HCT116 (cell line): ENCODE measurements at regions not wholly inside any gene's neighbourhood (a gene's known extent, or its start where the extent isn't known, plus 50 kb on each side); places are given as distances from the start of the nearest gene placed in this dataset.

Source experiments
- ATAC-seq: fragments of 200-7000 bp; cut with Tn5 transposase; 2 replicates; pipeline ENCODE4 v1.9.1; 2020; ENCODE audit warnings: mild to moderate bottlenecking, moderate library complexity
- BruUV-seq: library from RNA; stranded (reverse); fragments of 400-500 nt; replicated peaks from 2 replicates; lab custom pipeline; 2021; lab: Mats Ljungman, UMichigan
- CTCF ChIA-PET: fragments of 300-600 bp; sonication (Branson Sonifier 250); formaldehyde crosslinking; loops from one replicate; lab custom pipeline; 2021; ENCODE audit warnings: antibody characterized with exemption; lab: Charles Lee
- POLR2A ChIA-PET: fragments of 300-600, 350-600 bp; sonication (Branson Sonifier 250); formaldehyde crosslinking; loops from one replicate; lab custom pipeline; 2021; ENCODE audit warnings: antibody characterized with exemption; lab: Charles Lee
- RAD21 ChIA-PET, 2 experiments: fragments of 300-600 bp; sonication (Branson Sonifier 250); formaldehyde crosslinking; loops; one replicate each; lab custom pipeline; 2023; ENCODE audit warnings: low total read pairs in 2 of 2; ENCODE audit not compliant: uncharacterized antibody in 2 of 2, unreplicated experiment in 2 of 2, low non-redundant PET in 1 of 2; lab: Charles Lee
- DNase-seq: peaks from one replicate; pipeline ENCODE4 v3.0.0-alpha.2; 2010; ENCODE audit warnings: low read depth, low spot score
- H2AFZ ChIP-seq: fragments of 200-600 bp; shearing (Covaris generic), sonication (generic); 2 replicates; pipeline ENCODE4 v1.6.1; 2017; ENCODE audit warnings: low read depth, mixed run types, mixed read lengths, antibody characterized with exemption, low read length; ENCODE audit not compliant: poor library complexity, severe bottlenecking
- H3K27ac ChIP-seq: 2 replicates; pipeline ENCODE4 v1.5.1; 2012; ENCODE audit warnings: low read depth, low read length
- H3K27me3 ChIP-seq: fragments of 200-600 bp; sonication (generic); 2 replicates; pipeline ENCODE4 v1.6.1; 2016; ENCODE audit warnings: mixed run types, low read length, mixed read lengths; ENCODE audit not compliant: insufficient read depth
- H3K36me3 ChIP-seq, 2 experiments: fragments of 200-500 bp in 1 of 2; fragments of 200-600 bp in 1 of 2; sonication (Bioruptor generic) in 1 of 2; sonication (generic) in 1 of 2; 2 replicates each; pipeline versions ENCODE4 v1.5.1 to v1.6.1; 2014 to 2016; ENCODE audit warnings: low read length in 2 of 2, inconsistent platforms in 1 of 2, mixed read lengths in 1 of 2, mixed run types in 1 of 2; ENCODE audit not compliant: insufficient read depth in 2 of 2, control insufficient read depth in 1 of 2
- H3K4me1 ChIP-seq, 2 experiments: fragments of 200-600 bp in 1 of 2; sonication (generic) in 1 of 2; 2 replicates each; pipeline versions ENCODE4 v1.5.1 to v1.6.1; 2012 to 2017; ENCODE audit warnings: low read length in 2 of 2, inconsistent platforms in 1 of 2, mild to moderate bottlenecking in 1 of 2, mixed read lengths in 1 of 2, mixed run types in 1 of 2, moderate library complexity in 1 of 2; ENCODE audit not compliant: insufficient read depth in 2 of 2, control insufficient read depth in 1 of 2
- H3K4me2 ChIP-seq: fragments of 200-600 bp; sonication (generic); 2 replicates; pipeline ENCODE4 v1.6.1; 2017; ENCODE audit warnings: mixed run types, low read length, mixed read lengths
- H3K4me3 ChIP-seq, 2 experiments: fragments of 200-600 bp in 1 of 2; sonication (generic) in 1 of 2; replicated peaks in 1 of 2; 2 replicates each; pipeline ENCODE4 v1.5.1; 2011 to 2016; ENCODE audit warnings: low read length in 2 of 2, control low read depth in 1 of 2, low read depth in 1 of 2, mild to moderate bottlenecking in 1 of 2, mixed read lengths in 1 of 2, mixed run types in 1 of 2
- H3K79me2 ChIP-seq: fragments of 200-600 bp; sonication (generic); 2 replicates; pipeline ENCODE4 v1.6.1; 2017; ENCODE audit warnings: mild to moderate bottlenecking, mixed run types, low read length, moderate library complexity, mixed read lengths; ENCODE audit not compliant: insufficient read depth
- H3K9ac ChIP-seq: fragments of 200-600 bp; sonication (generic); 2 replicates; pipeline ENCODE4 v1.6.1; 2016; ENCODE audit warnings: low read length, mixed read lengths
- H3K9me2 ChIP-seq: fragments of 200-600 bp; sonication (generic), shearing (Covaris generic); 2 replicates; pipeline ENCODE4 v1.6.1; 2017; ENCODE audit warnings: mixed run types, mild to moderate bottlenecking, moderate library complexity; ENCODE audit not compliant: insufficient read depth
- H3K9me3 ChIP-seq, 2 experiments: fragments of 200-500 bp in 1 of 2; fragments of 200-600 bp in 1 of 2; sonication (Bioruptor generic) in 1 of 2; sonication (generic) in 1 of 2; 2 replicates each; pipeline ENCODE4 v1.6.1; 2014 to 2017; ENCODE audit warnings: low read length in 2 of 2, mixed read lengths in 2 of 2, inconsistent platforms in 1 of 2, low read depth in 1 of 2, mild to moderate bottlenecking in 1 of 2, mixed run types in 1 of 2, moderate library complexity in 1 of 2; ENCODE audit not compliant: control insufficient read depth in 1 of 2, insufficient read depth in 1 of 2
- H4K20me1 ChIP-seq: fragments of 200-600 bp; sonication (generic), shearing (Covaris generic); 2 replicates; pipeline ENCODE4 v1.6.1; 2017; ENCODE audit warnings: mixed run types, mild to moderate bottlenecking, moderate library complexity; ENCODE audit not compliant: insufficient read depth
- CBX3 ChIP-seq: IDR thresholded peaks from 2 replicates; pipeline ENCODE4 v1.6.1; 2012; ENCODE audit warnings: low read depth
- EGR1 ChIP-seq: IDR thresholded peaks from 2 replicates; pipeline ENCODE4 v1.6.1; 2012; ENCODE audit warnings: low read depth
- ELF1 ChIP-seq: IDR thresholded peaks from 2 replicates; pipeline ENCODE4 v1.6.1; 2012; ENCODE audit warnings: low read depth, borderline replicate concordance
- FOSL1 ChIP-seq: IDR thresholded peaks from 2 replicates; pipeline ENCODE4 v1.6.1; 2012; ENCODE audit warnings: low read depth
- JUND ChIP-seq: IDR thresholded peaks from 2 replicates; pipeline ENCODE4 v1.6.1; 2012
- RAD21 ChIP-seq: IDR thresholded peaks from 2 replicates; pipeline ENCODE4 v1.6.1; 2012; ENCODE audit warnings: low read depth, mild to moderate bottlenecking
- SIN3A ChIP-seq: IDR thresholded peaks from 2 replicates; pipeline ENCODE4 v1.6.1; 2012; ENCODE audit warnings: low read depth
- SP1 ChIP-seq: IDR thresholded peaks from 2 replicates; pipeline ENCODE4 v1.6.1; 2012; ENCODE audit warnings: low read depth
- SRF ChIP-seq: IDR thresholded peaks from 2 replicates; pipeline ENCODE4 v1.6.1; 2012; ENCODE audit warnings: low read depth
- YY1 ChIP-seq: IDR thresholded peaks from 2 replicates; pipeline ENCODE4 v1.6.1; 2011; ENCODE audit warnings: low read length, low read depth, moderate library complexity, mild to moderate bottlenecking; ENCODE audit not compliant: insufficient replicate concordance; ENCODE audit errors: extremely low read depth
- ZBTB33 ChIP-seq: IDR thresholded peaks from 2 replicates; pipeline ENCODE4 v1.6.1; 2011; ENCODE audit warnings: mild to moderate bottlenecking, low read length, moderate library complexity; ENCODE audit not compliant: insufficient replicate concordance; ENCODE audit errors: extremely low read depth
- ZFX ChIP-seq: fragments of 450-650 bp; IDR thresholded peaks from 2 replicates; pipeline ENCODE4 v1.6.1; 2017
- intact Hi-C: fragments of 100-400 bp; cut with micrococcal nuclease; formaldehyde crosslinking; loops from 2 replicates; pipeline ENCODE4 v1.10.0; 2022

- H3K27ac ChIP-seq, result no peak overlapping the region
- peaks cover 22% of the 10 kb centered on the region; the same call in 1 of the 2 replicates for H3K27me3 ChIP-seq
- no peak overlapping the region for H2AFZ ChIP-seq
- ATAC-seq (no peak), DNase-seq (no peak)
- no peak overlapping the region for H3K4me2 ChIP-seq
- H3K79me2 ChIP-seq, result no peaks in the 10 kb centered on the region
- no peaks in the 10 kb centered on the region for H3K4me1 ChIP-seq
- no peaks in the 10 kb centered on the region for H4K20me1 ChIP-seq
- no peaks in the 10 kb centered on the region for H3K36me3 ChIP-seq
- no peak overlapping the region for H3K9ac ChIP-seq
- no peaks in the 10 kb centered on the region for H3K9me2 ChIP-seq
- BruUV-seq, result no TSS peak
- H3K4me3 ChIP-seq, result no peak overlapping the region
- no peaks in the 10 kb centered on the region for H3K9me3 ChIP-seq
- ChIA-PET CTCF (no interaction called here), POLR2A (no interaction called here), RAD21 (no interaction called here)
- intact Hi-C loops, result no loop called here
- TF ChIP-seq SRF, result no peak
- TF ChIP-seq EGR1, result no peak
- TF ChIP-seq SP1, result no peak
- no peak for TF ChIP-seq JUND
- no peak for TF ChIP-seq YY1
- no peak for TF ChIP-seq SIN3A
- TF ChIP-seq ZBTB33, result no peak
- TF ChIP-seq FOSL1, result no peak
- no peak for TF ChIP-seq CBX3
Measured at GRCh38 chr20:58596244-58596643, 54.8 kb upstream of the STX16 start.

- CTCF ChIA-PET, result no interaction called here
- no peaks in the 10 kb centered on the region for H3K9me2 ChIP-seq
- no peaks in the 10 kb centered on the region for H4K20me1 ChIP-seq
- ATAC-seq, result no peak
- no peak overlapping the region for H3K27ac ChIP-seq
- no peak for DNase-seq
- H3K4me1 ChIP-seq, result no peaks in the 10 kb centered on the region
- BruUV-seq, result no TSS peak
- POLR2A ChIA-PET, result no interaction called here
- TF ChIP-seq RAD21, result no peak
- no peak for TF ChIP-seq ZFX
- TF ChIP-seq CBX3, result no peak
- no peak for TF ChIP-seq ELF1
- H2AFZ ChIP-seq, result no peak overlapping the region
- H3K36me3 ChIP-seq, result no peaks in the 10 kb centered on the region
- H3K9ac ChIP-seq, result no peak overlapping the region
- no peak overlapping the region for H3K4me2 ChIP-seq
- no peaks in the 10 kb centered on the region for H3K9me3 ChIP-seq
- no peaks in the 10 kb centered on the region for H3K79me2 ChIP-seq
- H3K4me3 ChIP-seq, result no peak overlapping the region
- RAD21 ChIA-PET, result no interaction called here
- peaks cover 32% of the 10 kb centered on the region; the same call in 1 of the 2 replicates for H3K27me3 ChIP-seq
- intact Hi-C loops, result no loop called here
Measured at GRCh38 chr20:58595167-58595566, 55.9 kb upstream of the STX16 start.
